HUDEP-2 (cell line): ENCODE measurements at regions not wholly inside any gene's neighbourhood (a gene's known extent, or its start where the extent isn't known, plus 50 kb on each side); places are given as distances from the start of the nearest gene placed in this dataset.

Source experiments
- DNase-seq, 76 experiments: peaks; one replicate each; lab custom pipeline; 2025; ENCODE audit not compliant: unreplicated experiment in 76 of 76; lab: John Stamatoyannopoulos, UW

GRCh38 chr3:139197251-139197650, 146.6 kb upstream of the MRPS22 start:
- no peak for DNase-seq

DNA sequence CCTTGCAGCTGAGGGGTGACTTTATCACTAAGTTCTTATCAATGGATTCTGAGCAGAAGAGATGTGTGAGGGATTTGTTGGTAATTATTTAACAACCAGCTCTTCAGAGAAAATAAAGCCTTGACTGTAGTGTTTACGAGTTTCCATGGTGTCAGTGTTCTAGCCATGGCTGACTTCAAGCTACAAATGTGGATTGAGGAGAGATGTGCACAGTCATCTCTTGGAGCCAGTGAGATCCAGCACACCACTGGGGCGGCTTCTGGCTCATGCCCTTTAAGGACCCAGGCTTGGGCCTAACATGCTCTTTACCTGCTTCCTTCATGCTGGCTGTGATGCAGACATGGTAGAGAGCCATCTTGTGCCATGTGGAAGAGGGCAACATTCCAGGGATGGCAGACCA, 145.6 kb upstream of the MRPS22 start:
- DNase-seq = no peak

DNA sequence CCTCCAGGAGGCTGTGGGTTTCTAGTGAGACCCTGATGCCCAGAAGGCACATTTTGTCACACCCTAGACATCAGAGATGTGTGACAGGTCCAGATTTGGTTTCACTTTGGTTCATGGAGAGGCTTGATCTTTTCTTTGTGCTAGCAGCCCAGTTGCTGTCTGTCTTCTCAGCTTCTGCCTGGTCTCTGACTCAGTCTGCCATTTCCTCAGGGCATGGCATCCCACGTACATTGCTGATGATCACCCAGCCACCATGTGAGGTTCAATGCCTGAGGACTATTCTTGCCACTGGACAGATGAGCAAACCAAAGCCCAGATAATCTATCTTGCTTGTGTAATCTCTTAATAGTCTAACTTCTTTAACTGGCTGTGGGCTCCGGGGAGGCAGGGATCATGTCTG, 144.9 kb upstream of the MRPS22 start:
- DNase-seq = no peak

DNA sequence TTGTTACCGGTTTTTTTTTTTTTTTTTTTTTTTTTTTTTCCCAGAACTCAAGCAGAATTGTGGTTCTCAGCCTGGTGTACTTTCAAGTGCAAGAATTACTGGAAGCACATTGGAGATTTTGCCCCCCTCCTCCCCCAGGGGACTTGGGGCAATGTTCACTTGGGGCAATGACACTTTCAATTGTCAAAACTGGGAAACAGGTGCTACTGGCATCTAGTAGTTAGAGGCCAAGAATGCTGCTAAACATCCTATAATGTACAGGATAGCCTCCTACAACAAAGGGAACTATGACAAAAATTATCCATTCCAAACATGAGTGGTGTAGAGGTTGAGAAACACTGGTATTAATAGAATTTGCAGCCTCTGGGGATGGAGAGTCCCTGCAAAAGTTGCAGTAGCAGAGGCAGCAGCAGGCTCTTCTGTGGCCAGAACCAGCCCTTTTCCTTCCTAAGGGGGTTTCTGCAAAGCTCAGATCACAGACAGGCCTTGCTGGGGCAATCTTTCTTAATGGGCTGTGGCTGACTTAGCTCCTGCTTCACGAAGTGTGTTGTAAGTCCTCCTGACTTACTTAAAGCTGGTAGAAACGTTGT, 144.3 kb upstream of the MRPS22 start:
- DNase-seq = no peak

- DNase-seq = no peak
Observed at GRCh38 chr3:139201446-139202225, 142.2 kb upstream of the MRPS22 start.

DNA sequence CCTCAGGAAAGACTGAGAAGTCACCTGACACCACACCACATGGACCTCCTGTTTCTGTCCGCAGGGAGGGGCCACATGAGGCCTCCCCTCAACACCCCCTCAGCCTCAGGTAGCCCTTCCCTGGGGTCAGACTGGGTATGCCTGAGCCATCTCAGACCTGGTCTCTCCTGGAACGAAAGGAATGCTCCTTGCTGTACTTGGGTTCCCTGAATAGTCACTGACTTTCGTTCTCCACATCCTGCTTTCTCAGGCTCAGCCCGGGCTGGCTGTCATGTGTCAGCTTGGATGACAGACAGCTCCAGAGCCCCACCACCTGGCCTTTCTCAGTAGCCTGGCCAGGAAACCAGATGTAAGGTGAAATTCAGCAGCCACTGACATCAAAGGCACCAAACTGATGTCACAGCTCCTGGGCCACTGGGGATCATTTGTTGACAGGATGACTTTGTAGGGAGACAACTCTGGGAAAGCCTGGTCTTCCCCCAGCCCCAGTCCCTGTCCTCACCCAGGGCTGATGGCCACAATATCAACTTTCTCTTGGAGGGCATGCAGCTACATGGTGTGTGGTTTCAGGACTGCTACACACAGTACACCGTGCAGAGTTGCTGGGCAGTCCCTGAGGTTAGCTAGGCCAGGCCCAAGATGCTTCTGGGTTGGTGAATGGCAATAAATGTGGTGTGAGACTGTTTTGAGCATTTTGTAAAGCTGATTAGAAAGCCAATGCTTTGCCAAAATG, 141.4 kb upstream of the MRPS22 start:
- DNase-seq = peak in 6 of 76 experiments; percentile 6 to 22 (median 13)

GRCh38 chr3:139202959-139203349, 140.9 kb upstream of the MRPS22 start:
- DNase-seq = no peak

DNA sequence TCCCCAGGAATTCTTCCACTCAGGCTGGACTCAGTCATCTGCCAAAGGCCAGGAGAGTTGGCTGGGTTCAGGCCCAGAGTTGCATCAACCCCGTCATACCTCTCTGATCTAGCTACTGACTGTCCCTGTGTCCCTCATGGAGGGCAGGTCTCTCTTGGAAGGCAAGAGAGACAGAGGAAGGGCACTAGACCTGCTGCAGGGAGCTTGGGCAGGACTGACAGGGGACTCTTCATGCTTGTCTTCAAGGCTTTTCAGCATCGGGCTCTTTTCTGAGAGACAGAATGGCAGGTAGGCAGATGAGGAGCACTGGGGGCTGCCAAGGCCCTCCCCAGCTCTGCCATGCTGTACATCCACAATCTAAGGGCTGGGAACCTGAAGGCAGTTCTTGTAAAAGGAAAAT, 140.1 kb upstream of the MRPS22 start:
- no peak for DNase-seq

GRCh38 chr3:139204728-139205127, 139.1 kb upstream of the MRPS22 start:
- DNase-seq = no peak

DNA sequence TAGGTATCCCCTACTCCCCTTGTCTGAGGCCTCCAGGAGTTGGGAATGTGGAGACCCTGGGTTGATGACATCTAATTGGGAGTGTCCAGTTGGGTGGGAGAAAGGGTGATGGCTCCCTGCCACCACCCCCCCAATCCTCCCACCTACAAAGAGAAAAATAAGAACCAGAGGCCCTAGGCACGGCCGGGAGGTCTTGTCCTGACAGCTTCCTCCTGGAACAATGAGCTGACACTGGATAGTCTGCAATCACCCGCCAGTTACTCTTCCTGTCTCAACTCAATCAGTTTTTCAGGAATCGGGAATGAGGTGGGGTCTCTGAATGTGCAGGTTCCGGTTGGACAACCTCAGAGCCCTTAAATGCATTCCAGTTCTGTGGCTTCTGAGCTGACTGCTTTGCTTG, 129.9 kb upstream of the MRPS22 start:
- DNase-seq = no peak

DNA sequence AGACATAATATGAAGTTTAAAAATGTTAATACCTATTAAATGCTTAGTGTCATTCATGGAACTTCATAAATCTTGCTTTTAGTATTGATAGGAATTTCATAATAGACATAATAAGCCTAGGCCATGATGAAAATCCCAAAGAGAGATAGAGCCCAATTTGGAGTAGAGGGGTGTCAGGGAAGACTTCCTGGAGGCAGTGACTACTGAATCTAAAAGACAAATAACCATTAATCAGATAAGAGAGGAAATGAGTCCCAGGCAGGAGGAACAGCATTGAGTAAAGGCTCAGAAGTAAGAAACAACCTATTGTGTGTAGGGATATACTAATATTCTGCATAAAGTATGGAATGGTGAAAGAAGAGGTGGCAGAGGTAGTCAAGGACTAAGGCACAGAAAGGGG, 126.9 kb upstream of the MRPS22 start:
- DNase-seq = no peak

DNA sequence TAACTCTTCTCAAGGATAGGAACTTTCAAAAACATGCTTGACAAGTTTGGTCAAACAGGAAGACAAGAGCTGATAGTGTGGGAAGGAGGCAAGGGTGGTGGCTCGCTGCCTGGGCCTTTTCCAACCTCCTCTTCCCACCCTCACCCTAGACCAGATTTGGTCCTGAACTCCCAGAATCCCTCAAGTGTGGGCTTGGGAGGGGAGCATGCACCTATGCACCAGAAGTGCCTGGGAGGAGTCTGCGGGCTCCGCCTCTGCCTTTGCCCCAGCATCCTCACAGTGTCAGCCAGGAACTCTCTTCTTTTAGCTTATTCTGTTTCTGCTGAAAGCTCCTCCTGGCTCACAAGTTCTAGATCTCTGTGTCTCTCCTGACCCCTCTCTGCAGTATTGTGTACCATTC, 126.2 kb upstream of the MRPS22 start:
- DNase-seq = no peak

DNA sequence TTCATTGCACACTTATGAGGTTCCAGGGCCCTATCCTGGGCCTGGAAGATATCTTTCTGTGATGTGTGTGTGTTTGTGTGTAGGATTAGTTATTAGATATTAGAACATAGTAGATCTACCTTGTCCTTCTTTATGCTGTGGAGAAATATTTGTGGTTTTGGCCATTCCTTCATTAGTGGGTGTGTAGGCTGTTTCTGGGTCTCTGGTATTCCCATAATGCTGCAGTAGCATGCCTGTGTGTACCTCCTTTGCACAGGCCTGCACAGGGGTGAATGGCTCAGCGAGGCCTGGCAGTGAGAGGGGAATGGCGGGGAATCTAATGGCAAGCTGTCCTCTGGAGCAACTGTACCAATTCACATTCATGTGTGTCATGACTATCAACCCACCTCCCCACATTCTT, 125.8 kb upstream of the MRPS22 start:
- DNase-seq = no peak

GRCh38 chr3:139219463-139219862, 124.4 kb upstream of the MRPS22 start:
- DNase-seq = no peak

DNA sequence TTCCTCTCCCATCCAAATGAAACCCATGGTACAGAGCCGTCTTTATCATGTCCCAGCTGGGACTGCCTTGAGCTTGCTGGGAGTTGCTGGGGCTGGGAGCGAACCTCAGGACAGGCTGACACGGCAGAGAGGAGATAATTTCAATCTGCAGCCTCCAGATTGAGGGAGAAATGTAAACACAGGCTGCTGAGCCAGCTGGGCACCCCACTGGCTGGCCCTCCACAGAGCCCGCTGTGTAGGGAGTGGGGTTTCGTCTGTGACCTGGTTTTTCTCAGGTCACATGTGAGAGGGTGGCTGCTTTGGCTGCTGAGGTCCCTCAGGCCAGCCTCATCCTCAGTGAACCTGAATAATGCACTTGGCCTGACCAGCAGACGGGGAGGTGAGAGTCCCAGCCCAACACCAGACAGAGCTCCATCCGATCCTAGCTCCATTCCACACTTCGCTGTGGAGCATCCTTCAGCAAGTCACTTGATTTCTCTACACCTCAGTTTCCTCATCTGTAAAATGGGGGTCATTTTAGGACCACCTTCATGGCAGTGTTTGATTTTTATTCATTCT, 121.6 kb upstream of the MRPS22 start:
- peak in 2 of 76 experiments; percentile 4 to 10 for DNase-seq

DNA sequence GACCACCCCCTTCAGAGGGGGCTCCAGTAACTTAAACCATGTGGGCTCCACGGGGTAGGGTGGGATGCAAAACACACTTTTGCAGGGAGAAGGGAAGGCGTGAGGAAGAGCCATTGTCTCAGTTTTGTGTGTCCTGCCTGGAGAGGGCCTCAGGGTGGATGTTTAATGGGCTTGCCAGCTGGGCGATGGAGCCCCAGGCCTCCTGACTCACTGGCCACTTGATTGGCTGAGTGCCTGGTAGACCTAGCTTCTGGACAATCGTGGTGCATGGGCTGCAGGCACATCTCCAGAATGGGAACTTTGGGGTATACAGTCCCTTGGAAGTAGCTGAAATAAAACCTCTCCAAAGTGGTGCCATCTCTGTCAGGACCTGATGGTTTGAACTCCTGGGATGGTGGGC, 118.3 kb upstream of the MRPS22 start:
- no peak for DNase-seq

GRCh38 chr3:139226731-139227130, 117.1 kb upstream of the MRPS22 start:
- no peak for DNase-seq

DNA sequence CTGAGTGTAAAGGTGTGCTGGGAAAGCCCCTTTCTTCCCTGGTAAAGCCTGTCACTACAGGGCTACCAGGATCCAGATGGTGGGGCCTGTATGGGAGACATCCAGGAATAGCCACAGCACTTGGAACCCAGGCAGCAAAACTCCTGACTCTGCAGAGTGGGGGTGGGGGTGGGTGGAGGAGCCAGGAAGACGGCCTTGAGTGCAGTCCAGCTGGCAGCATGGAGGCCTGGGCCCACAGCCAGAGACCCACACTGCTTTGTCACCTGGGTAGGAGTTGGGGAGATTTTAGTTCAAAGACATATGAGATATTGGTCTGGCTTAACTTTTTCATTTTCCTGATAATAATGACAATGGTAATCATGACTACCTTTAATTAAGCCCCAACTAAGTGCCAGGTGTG, 116.7 kb upstream of the MRPS22 start:
- DNase-seq = no peak

DNA sequence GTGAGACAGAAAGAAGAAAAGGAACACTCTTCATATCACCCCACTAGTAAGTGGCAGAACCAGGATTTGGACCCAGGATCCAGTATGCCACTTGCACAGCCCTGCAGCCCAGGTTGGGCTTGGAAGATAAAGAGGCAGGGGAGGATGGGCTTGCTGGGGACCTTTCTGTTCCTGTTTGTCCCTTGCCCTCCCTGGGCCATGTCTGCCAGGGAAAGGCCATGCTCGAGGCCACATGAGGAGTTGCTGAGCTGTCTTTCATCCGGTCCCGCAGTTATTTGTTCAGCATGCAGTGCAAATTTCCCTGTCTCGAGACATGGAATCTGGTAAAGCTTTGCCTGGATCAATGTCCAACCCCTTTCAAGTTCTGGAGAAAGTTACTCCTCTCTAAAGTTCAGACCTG, 116.0 kb upstream of the MRPS22 start:
- DNase-seq = no peak

- no peak for DNase-seq
Observed at GRCh38 chr3:139230391-139230790, 113.4 kb upstream of the MRPS22 start.

GRCh38 chr3:139231555-139232281, 112.1 kb upstream of the MRPS22 start:
- DNase-seq = no peak
